ENCODE measurements at regions not wholly inside any gene's neighbourhood (a gene's known extent, or its start where the extent isn't known, plus 50 kb on each side); places are given as distances from the start of the nearest gene placed in this dataset.

GRCh38 chr12:115185506-115185905, 501.5 kb upstream of the TBX3 start:
- Histone ChIP-seq H3K9ac (ENCODE audit: low read length) (no peak overlapping the region), H3K9me3 (ENCODE audit: low read length) (no peaks in the 10 kb centered on the region), H3K4me3 (ENCODE audit: low read length) (no peak overlapping the region), H3K9me2 (ENCODE audit: insufficient read depth, low read length) (no peaks in the 10 kb centered on the region), H4K20me1 (ENCODE audit: insufficient read depth) (no peaks in the 10 kb centered on the region), H3F3A (ENCODE audit: insufficient read depth, low read length, poor library complexity, severe bottlenecking) (no peaks in the 10 kb centered on the region), H3K27me3 (ENCODE audit: insufficient read depth, low read depth, low read length) (no peaks in the 10 kb centered on the region), H3K79me2 (replicated peaks; ENCODE audit: insufficient read depth, low read length) (no peaks in the 10 kb centered on the region), H3K27ac (ENCODE audit: low read length) (no peak overlapping the region), H2AFZ (ENCODE audit: low read depth, low read length) (no peak overlapping the region), H3K4me2 (ENCODE audit: low read length) (no peak overlapping the region), H3K36me3 (ENCODE audit: insufficient read depth, low read length) (no peaks in the 10 kb centered on the region)
- TF ChIP-seq SMC3 (conservative IDR thresholded peaks at IDR 0.05; ENCODE audit: poor library complexity) (no peak), POLR2AphosphoS5 (IDR thresholded peaks at IDR 0.05) (no peak), EZH2 (IDR thresholded peaks at IDR 0.05; ENCODE audit: borderline replicate concordance, insufficient read depth, low read length, poor library complexity, severe bottlenecking) (no peak), CTCF (IDR thresholded peaks at IDR 0.05; ENCODE audit: poor library complexity, severe bottlenecking) (no peak), RAD21 (conservative IDR thresholded peaks at IDR 0.05) (no peak), MXI1 (conservative IDR thresholded peaks at IDR 0.05; ENCODE audit: poor library complexity, severe bottlenecking) (no peak), REST (IDR thresholded peaks at IDR 0.05; ENCODE audit: borderline replicate concordance) (no peak), EP300 (conservative IDR thresholded peaks at IDR 0.05; ENCODE audit: poor library complexity, severe bottlenecking) (no peak), TAF1 (IDR thresholded peaks at IDR 0.05; ENCODE audit: low read depth) (no peak)

GRCh38 chr12:115183752-115184151, 499.8 kb upstream of the TBX3 start:
- H2AFZ ChIP-seq (ENCODE audit: low read depth, low read length), result no peak overlapping the region
- no peaks in the 10 kb centered on the region for H3K36me3 ChIP-seq (ENCODE audit: insufficient read depth, low read length)
- H3K9ac ChIP-seq (ENCODE audit: low read length), result no peak overlapping the region
- H3K9me2 ChIP-seq (ENCODE audit: insufficient read depth, low read length), result no peaks in the 10 kb centered on the region
- TF ChIP-seq EP300 (conservative IDR thresholded peaks at IDR 0.05; ENCODE audit: poor library complexity, severe bottlenecking) (no peak), MXI1 (conservative IDR thresholded peaks at IDR 0.05; ENCODE audit: poor library complexity, severe bottlenecking) (no peak), CTCF (IDR thresholded peaks at IDR 0.05; ENCODE audit: poor library complexity, severe bottlenecking) (no peak), SMC3 (conservative IDR thresholded peaks at IDR 0.05; ENCODE audit: poor library complexity) (no peak), POLR2AphosphoS5 (IDR thresholded peaks at IDR 0.05) (no peak)
- no peak overlapping the region for H3K4me3 ChIP-seq (ENCODE audit: low read length)
- H3K27ac ChIP-seq (ENCODE audit: low read length), result no peak overlapping the region
- H3K27me3 ChIP-seq (ENCODE audit: insufficient read depth, low read depth, low read length), result no peaks in the 10 kb centered on the region
- no peak overlapping the region for H3K4me2 ChIP-seq (ENCODE audit: low read length)
- no peaks in the 10 kb centered on the region for H3K9me3 ChIP-seq (ENCODE audit: low read length)
- H3K79me2 ChIP-seq (replicated peaks; ENCODE audit: insufficient read depth, low read length), result no peaks in the 10 kb centered on the region
- no peaks in the 10 kb centered on the region for H3F3A ChIP-seq (ENCODE audit: insufficient read depth, low read length, poor library complexity, severe bottlenecking)
- H4K20me1 ChIP-seq (ENCODE audit: insufficient read depth), result no peaks in the 10 kb centered on the region
